ENCODE measurements at regions not wholly inside any gene's neighbourhood (a gene's known extent, or its start where the extent isn't known, plus 50 kb on each side); places are given as distances from the start of the nearest gene placed in this dataset.

- DNase-seq (ENCODE audit: low spot score), result no peak
These were observed 381.6 kb downstream of the GJA1 start for GRCh38 chr6:121816906-121817540.

GRCh38 chr6:121823437-121823851 lies 388.0 kb downstream of the GJA1 start:
- DNase-seq (ENCODE audit: low spot score), result peak; percentile 75

- DNase-seq (ENCODE audit: low spot score), result peak; percentile 88
These were observed 390.8 kb downstream of the GJA1 start for GRCh38 chr6:121826156-121826810.

GRCh38 chr6:121828146-121828886 lies 392.9 kb downstream of the GJA1 start:
- DNase-seq (ENCODE audit: low spot score), result no peak

- DNase-seq (ENCODE audit: low spot score), result no peak
These were observed 395.3 kb downstream of the GJA1 start for GRCh38 chr6:121830736-121831135.

GRCh38 chr6:121835662-121836061 lies 400.2 kb downstream of the GJA1 start:
- no peak for DNase-seq (ENCODE audit: low spot score)

GRCh38 chr6:121837545-121838229 lies 402.2 kb downstream of the GJA1 start:
- no peak for DNase-seq (ENCODE audit: low spot score)

GRCh38 chr6:121838842-121839241 lies 403.4 kb downstream of the GJA1 start:
- peak; percentile 53 for DNase-seq (ENCODE audit: low spot score)

GRCh38 chr6:121839896-121840295 lies 404.4 kb downstream of the GJA1 start:
- DNase-seq (ENCODE audit: low spot score), result no peak

- DNase-seq (ENCODE audit: low spot score), result no peak
These were observed 409.5 kb downstream of the GJA1 start for GRCh38 chr6:121844898-121845297.

- no peak for DNase-seq (ENCODE audit: low spot score)
These were observed 412.5 kb downstream of the GJA1 start for GRCh38 chr6:121847806-121848522.

- DNase-seq (ENCODE audit: low spot score), result no peak
These were observed 413.2 kb downstream of the GJA1 start for GRCh38 chr6:121848523-121849255.

GRCh38 chr6:121849477-121849876 lies 414.0 kb downstream of the GJA1 start:
- DNase-seq (ENCODE audit: low spot score), result peak; percentile 67

- no peak for DNase-seq (ENCODE audit: low spot score)
These were observed 415.6 kb downstream of the GJA1 start for GRCh38 chr6:121851056-121851455.

GRCh38 chr6:121853686-121854085 lies 418.2 kb downstream of the GJA1 start:
- DNase-seq (ENCODE audit: low spot score), result no peak

- no peak for DNase-seq (ENCODE audit: low spot score)
These were observed 420.1 kb downstream of the GJA1 start for GRCh38 chr6:121855521-121855920.

- DNase-seq (ENCODE audit: low spot score), result no peak
These were observed 420.9 kb downstream of the GJA1 start for GRCh38 chr6:121856296-121856695.

- no peak for DNase-seq (ENCODE audit: low spot score)
These were observed 422.1 kb downstream of the GJA1 start for GRCh38 chr6:121857551-121857950.

- no peak for DNase-seq (ENCODE audit: low spot score)
These were observed 422.9 kb downstream of the GJA1 start for GRCh38 chr6:121858310-121858709.

GRCh38 chr6:121858986-121859385 lies 423.5 kb downstream of the GJA1 start:
- DNase-seq (ENCODE audit: low spot score), result no peak

GRCh38 chr6:121865811-121866210 lies 430.4 kb downstream of the GJA1 start:
- DNase-seq (ENCODE audit: low spot score), result no peak
